DLD1 (cell line): ENCODE measurements at regions not wholly inside any gene's neighbourhood (a gene's known extent, or its start where the extent isn't known, plus 50 kb on each side); places are given as distances from the start of the nearest gene placed in this dataset.

Experiments
- in situ Hi-C: cut with HindIII; loops from 2 replicates; pipeline ENCODE4 v1.10.0; 2017; ENCODE audit warnings: low sequenced_read_pairs

DNA sequence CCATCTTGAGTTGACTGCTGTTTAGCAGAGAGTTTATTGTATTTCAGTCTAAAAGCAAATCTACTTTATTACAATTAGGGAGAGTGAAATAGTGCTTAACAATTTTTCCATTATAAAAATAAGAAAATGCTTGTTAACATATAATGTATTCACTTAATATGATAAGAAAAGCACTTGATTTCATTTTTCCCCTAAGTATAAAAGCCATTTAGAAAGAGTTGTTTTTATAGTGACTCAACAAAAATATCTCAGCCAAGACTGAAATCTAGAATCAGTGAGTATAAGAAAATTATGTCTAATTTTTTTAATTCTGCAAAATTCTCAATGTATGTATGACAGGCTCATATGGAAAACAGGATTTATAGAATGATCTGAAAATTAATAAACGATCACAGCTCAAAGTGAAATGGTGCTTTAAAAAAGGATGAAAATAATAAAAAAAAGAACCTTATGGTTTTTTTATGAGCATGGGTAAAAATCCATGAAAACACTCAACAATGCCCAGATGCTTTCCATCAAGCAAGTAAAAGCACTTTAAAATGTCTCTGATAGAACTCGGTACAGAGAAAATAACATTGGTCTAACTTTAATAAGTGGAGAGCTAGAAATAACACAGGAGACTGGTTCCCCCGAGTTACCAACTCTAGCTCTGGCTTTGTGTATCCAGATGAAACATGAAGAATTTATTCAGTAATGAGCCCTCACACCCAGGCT is 1057.8 kb upstream of the WWC1 start:
- in situ Hi-C loops = no loop called here

DNA sequence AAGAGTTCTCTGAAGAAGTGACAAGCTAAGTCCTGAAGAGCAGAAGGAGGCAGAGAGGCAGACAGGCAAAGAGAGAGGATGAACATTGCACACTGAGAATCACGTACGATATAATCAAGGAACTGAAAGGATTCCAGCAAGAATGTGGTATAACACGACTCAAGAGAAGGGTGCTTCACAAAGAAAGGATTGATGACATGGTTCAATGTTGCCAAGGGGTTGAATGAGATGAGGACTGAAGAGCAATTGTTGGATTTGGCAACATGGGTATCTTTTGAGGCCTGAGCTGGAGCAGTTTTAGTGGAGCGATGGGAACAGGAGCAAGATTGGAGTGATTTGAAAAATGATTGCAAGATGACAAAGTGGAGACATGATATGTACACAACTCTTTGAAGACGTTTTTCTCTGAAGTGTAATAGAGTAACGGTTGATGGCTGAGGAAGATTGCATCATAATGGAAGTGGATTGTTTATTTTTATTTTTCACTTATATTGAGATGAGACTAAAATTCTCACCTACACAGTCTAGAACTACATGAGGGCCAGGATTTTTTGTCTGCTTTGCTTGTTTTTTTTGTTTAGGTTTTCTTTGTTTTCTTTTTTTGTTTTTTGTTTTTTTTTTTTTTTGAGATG is 1049.9 kb upstream of the WWC1 start:
- in situ Hi-C loops = no loop called here

DNA sequence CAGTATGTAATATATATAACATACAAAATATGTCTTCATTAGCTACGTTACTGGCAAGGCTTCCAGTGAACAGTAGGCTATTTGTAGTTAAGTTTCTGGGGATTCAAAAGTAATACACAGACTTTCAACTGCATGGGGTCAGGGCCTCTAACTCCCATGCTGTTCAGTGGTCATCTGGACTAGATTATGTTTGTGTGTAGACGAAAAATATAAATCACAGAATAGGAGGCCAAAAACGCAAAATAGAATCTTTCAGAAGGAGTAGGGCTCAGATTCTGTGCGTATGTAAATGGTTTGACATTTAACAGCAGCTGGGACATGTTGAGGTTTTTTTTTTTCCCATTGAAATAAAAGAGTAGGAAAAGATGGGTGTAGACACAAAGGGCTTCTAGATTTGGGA is 1048.7 kb upstream of the WWC1 start:
- in situ Hi-C loops = no loop called here

DNA sequence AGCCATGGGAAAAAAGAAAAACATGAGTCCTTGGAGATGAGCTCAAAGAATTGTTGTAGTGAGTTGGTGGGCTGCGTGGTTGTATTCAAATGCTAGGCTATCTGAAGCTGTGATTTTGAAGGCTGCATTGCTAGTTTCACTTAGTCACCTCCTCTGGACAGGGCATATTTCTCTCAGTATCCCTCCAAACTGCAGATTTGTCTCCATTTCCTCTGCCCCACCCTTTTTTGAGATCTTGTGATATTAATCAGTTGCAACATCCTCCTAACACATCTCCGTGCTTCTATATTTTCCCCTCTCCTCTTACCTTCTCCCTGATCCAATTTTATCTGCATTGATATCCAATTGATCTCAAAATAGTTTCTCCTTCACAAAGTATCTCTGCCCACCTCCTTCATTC is 1048.0 kb upstream of the WWC1 start:
- in situ Hi-C loops = no loop called here

DNA sequence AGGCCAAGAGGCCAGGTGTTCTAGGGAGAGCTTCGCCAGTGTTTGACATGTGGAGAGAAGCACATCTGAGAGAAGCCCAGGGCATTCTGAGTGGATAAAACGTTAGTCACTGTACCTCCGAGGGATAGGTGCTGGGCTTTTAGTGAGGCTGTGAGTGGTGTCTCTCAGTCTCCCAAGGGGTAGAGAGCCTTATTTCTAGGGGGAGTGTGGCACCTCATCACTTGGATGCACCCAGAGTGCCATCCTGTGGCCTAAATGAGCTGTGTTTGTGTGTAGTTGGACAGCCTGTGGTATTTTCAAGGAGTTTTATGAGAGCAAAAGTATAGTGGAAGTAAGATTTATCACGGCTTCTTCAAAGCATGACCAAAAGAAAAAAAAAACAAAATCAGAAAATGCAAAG is 1046.9 kb upstream of the WWC1 start:
- in situ Hi-C loops = no loop called here

DNA sequence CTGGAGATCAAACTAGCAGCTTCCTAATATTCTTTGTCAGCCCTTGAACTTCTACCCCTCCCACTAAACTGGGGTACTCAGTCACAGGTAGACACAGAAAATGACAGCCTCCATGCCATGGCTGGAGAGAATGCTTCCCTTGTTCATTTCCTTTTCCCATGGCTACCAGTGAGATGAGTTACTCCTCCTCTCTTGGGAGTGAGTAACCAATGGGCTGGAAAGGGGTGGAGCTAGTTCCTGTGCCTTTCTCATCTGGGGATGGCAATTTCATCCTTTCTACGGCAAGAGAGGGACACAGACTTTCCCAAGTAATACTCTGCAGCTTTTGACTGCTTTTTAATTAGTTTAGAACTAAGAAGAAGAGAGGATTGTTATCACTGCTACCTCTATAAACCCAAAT is 1045.6 kb upstream of the WWC1 start:
- in situ Hi-C loops = no loop called here

DNA sequence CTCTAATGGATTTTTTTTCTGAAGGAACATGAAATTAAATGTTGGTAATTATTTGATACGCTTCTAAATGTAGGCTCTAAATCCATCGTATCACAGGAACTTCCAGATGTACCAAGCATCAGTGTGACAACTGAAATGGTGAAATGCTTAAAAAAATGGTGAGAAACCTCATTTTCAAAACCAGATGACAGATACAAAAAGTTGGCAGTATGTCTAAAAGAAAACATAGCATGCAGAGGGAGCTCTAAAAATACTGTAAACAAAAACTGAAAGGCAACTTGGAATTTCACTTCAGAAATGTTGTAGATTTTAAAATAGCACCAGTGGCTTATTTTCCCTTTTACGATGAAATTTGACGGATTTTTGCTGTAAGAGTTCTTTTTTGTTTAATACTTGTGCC is 1043.6 kb upstream of the WWC1 start:
- in situ Hi-C loops = no loop called here

DNA sequence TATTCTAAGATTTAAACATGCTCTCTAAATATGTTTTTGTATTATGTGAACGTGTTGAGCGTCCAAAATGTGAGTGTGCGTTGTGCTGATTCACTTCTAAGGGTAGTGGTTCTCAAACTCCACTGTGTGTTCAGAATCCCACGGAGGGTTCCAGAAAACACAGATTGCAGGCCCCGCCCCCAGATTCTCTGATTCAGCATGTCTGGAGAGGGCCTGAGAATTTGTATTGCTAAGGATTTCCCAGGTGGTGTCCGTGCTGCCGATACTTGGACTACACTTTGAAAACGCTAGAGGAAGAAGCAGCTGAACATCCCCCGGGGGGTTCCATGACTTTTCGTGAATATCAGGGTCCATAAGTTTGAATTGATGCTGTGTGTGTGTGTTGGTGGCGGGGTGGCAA is 1043.2 kb upstream of the WWC1 start:
- in situ Hi-C loops = no loop called here

DNA sequence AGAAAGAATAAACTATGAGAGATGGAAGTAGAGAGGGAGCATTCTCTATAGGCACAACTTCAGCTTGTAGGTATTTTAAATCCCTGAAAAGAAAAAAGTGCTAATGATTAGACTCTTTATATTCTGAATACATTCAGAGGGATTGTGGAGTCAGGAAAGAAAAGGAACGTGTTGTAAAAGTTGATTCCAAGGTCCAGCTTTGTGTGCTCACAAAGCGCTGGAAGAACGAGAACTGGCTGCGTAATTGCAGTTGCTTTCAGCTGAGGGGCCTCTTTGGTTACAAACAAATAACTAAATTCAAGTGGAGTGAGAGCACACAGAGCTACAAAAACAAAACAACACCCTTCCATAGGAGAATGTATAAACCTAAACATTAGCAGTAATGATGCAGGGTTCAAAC is 1040.4 kb upstream of the WWC1 start:
- in situ Hi-C loops = no loop called here

DNA sequence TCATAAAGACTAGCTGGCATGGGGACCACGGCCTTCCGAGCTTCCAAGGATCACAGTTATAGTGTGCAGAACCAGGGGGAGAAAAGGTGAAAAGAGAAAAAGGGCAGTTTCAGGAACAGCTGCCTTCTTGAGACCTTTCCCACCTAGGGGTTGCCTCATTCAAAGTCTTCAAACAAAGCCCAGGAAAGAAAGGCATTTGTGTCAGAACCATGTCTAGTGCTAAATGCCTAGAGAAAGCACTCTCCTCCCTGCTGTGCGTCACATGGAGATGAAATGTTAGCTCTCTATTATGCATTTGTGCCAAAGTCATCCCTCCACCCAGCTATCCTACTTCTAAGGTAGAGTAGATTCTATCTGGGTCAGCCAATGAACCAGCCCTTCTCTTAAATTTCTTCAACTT is 1037.3 kb upstream of the WWC1 start:
- in situ Hi-C loops = no loop called here

DNA sequence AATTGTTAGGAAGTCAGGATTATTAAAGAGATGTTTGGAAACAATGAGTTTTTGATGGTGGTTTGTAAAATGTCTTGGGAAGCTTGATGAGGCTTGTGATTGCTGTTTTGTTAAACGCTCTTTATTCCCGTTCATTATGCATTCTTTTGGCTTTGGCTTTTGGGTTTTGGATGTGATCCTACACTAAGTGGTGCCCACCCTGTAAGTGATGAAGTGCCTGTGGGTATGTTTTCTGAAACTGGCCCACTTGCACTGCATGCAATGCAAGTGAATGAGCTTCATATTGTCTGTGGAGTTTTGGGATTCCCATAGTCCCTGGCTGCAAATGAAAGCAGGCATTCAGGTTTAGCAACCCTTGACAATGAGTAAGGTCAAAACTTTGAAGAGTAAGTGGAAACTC is 1035.5 kb upstream of the WWC1 start:
- in situ Hi-C loops = no loop called here

DNA sequence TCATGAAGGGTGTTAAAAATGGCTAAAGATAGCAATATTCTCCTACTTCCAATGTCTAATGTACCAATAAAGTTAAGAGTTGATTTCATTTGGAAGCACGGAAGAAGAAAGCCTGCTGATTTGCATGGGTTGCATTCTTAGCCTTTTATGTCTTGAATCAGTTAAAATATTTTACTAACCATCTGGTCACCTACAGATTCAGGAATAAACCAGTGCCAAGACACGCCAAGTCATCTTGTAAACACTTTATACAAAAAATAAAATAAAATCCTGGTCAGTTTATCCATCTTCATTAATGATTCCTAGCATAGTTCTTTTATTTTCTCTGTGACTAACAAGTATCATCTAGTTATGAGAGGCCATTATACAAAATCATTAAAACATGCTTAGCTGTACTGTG is 1031.6 kb upstream of the WWC1 start:
- in situ Hi-C loops = no loop called here

DNA sequence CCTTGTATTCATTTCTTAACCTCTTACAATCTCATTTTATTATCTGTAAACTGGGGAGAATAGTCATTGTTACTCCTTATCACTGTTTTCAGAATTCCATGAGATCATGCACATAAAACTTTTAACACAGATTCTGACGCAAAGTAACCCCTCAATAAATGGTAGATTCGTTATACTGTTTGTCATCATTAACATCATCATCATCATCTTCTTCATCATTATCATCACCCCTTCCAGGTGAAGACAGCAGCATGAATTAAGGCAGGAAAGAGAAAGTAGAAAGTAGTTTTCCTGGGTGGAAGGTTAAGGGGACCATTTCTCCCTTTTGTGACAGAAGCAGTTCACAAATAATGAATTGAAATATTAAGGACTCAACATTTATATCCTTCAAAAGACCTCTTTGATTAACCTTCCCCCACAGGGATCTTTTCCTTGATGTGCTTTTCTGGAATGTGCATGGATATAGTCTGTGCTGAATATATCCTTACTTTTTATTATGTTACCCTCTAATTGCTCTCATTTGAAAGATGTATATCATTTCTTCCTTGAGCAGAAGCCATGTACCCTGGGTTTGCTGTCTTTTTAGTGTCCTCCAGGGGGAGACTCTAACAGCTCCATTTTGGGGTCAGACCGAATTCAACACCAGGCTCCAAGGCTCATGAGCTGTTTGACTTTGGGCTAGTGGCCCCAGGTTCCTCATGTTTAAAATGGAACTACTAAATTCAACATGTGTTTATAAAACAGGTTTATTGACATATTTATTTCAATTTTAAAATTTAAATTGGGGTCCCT is 1029.9 kb upstream of the WWC1 start:
- in situ Hi-C loops = no loop called here

DNA sequence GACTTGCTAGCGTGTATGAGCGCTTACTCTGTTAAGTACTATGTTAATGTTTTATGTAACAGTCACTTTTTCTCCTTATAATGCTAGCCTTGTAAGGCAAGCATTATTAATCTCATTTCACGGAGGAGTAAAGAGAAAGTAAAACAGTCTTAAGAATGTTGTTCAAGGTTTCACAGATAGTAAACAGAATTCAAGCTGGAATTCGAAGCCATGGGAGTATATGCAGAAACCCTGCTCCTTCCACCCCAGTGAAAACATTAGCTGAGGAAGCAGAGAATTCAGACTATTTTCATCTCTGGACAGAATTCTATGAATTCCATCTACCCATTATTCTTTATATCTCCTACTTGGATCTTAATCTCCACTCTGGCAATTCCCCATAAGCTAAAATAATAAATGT is 1028.3 kb upstream of the WWC1 start:
- in situ Hi-C loops = no loop called here

DNA sequence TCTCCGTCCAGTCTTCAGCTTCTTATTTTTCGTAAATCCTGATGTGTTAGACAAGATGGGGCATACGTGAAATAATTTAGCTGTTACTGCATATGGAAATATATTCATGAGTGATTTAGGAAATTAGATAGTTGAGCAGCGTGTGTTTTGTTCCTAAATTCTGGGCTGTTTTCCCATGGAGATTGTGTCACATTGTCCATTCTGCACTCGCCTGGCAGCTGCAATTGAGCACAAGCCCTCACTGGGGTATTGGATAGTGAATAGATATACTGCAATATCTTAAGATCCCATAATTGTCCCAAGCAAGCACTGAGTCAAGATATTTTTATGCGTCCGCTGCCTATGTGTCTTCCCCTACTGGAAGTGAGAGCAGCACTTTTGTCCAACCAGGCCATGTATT is 1027.1 kb upstream of the WWC1 start:
- in situ Hi-C loops = no loop called here

DNA sequence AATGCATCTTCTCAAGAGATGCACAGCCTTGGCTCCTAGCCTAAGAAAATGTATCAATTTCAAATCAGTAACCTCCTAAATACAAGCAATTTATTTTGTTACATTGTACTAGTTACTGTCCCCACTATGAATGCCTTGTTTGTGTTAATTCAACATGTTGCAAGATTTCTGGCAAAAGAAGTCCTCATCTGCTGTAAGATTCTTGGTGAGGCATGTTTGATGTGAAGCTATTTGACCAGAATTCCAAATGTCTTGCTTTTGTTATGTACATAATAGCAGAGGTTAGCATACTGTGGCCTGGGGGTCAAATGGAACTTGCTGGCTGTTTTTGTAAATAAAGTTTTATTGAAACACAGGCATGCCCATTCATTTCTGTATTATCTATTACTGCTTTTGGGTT is 1023.1 kb upstream of the WWC1 start:
- in situ Hi-C loops = no loop called here

DNA sequence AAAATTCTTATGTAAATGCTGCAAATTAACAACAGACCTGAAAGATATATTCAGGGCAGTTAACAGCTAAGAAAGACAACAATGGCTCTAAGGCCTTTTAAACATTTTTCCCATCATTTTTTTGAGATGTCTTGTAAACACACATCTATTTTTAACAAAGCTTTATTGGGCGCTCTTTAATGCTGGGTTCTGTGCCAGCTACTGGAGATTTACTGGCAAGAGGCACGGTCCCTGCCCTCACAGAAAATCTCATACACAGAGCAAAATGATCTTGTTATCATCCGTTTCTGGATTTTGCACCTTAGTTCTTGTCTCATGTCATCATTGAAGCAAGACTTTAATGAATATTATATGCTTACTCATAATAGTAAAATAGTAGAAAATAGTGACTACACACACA is 1022.3 kb upstream of the WWC1 start:
- in situ Hi-C loops = no loop called here

DNA sequence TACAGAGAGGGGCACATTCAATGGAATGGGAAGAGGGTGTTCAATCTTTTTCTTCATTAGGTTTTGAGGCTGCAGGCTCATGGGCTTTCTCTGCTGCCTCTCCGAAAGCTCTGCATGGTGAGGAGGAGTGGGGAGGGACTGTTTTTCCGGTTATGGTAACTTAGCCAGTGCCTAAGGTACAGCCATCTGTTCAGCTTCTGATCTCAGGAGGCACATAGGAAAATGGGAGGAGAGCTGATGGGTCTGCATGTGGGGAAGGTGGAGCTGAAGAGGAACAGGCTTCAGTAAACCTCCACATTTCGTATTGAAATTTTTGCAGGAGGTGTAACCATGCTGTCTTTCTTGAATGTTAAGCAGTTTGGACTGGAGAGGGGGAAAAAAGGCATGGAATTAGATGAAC is 1020.4 kb upstream of the WWC1 start:
- in situ Hi-C loops = no loop called here

DNA sequence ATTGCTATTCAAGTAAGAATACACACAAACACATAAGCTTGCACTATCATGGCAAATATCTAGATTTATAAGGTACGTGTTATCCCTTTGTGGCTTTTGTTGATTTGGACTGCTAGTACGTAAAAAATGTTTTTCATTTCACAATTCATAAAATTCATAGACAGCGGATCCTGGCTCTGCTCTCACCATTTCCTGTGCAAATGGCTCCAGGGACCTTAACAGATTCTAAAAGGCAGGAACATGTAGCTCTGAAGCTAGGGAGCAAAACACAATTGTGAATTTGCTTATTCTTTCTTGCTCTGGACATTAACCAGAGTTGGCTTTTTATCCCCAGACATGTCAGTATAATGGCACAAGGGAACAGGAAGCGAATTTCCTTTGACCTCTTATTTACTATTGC is 1019.9 kb upstream of the WWC1 start:
- in situ Hi-C loops = no loop called here

DNA sequence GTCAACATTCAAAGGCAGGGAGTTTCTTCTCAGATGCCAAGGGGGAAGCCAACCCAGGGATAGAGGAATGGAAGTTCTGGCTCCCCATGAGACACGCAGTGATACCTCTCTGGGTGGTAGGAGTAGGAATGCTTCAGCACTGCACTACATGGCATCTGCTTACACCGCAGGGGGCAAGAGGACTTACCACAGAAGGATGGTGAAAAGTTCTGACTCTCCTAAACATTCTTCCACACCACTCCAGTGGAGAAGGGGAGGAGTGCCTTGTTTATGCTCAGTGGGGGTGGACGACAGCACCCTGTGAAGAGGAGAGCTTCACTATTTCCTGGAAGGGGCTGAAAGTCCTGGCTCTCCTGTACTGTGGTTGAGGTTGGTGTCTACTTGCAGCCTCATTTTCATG is 1011.3 kb upstream of the WWC1 start:
- in situ Hi-C loops = no loop called here

DNA sequence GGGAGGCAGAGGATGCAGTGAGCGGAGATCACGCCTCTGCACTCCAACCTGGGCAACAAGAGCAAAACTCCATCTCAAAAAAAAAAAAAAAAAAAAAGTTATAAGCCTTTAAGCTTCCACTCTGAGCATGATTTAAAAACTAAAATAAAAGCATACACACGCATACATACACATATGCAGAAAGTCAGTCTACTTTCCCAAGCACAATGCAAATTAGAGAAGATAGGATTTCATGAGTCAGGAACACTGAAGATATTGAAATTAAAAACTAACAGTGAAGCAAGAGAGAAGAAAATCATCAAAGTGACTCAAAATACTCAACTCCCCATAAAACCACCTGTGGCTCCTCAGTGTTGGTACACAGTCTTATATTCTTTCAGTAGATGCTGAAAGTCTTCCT is 1009.5 kb upstream of the WWC1 start:
- in situ Hi-C loops = no loop called here

DNA sequence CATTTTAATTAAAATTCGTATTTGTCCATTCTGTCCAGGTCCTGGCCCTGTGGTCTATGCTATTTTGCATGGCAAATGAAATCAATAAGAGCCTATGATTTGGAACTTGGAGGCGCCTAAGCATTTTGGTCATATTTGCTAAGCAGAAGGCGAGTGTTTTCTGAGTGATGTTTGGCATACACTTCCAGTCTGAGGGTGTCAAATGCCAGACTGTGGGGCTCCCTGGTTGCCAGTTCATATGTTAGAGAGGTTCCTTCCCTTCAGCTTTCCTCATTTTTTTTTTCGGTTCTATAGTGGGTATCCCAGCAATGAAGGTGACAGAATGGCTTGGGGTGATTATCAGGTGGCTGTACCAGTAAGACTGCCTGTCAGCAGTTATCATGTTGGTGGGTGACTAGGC is 1007.8 kb upstream of the WWC1 start:
- in situ Hi-C loops = no loop called here
